ENCODE measurements at regions not wholly inside any gene's neighbourhood (a gene's known extent, or its start where the extent isn't known, plus 50 kb on each side); places are given as distances from the start of the nearest gene placed in this dataset.

- TF ChIP-seq CEBPG (CRISPR knock-in tag; IDR thresholded peaks at IDR 0.05) (no peak), CEBPG (tag; conservative IDR thresholded peaks at IDR 0.05 in 1 of 2, IDR thresholded peaks at IDR 0.05 in 1 of 2) (no peak), ZC3H8 (IDR thresholded peaks at IDR 0.05) (no peak), ZKSCAN1 (IDR thresholded peaks at IDR 0.05; ENCODE audit: low read depth, low read length) (no peak), ELK3 (CRISPR knock-in tag; IDR thresholded peaks at IDR 0.05) (no peak), FOSL1 (tag; conservative IDR thresholded peaks at IDR 0.05) (peak; percentile 72), ZNF354B (CRISPR knock-in tag; IDR thresholded peaks at IDR 0.05) (peak; percentile 66), GTF2E2 (tag; IDR thresholded peaks at IDR 0.05) (no peak), ILF3 (IDR thresholded peaks at IDR 0.05; ENCODE audit: borderline replicate concordance) (no peak), RERE (CRISPR knock-in tag; IDR thresholded peaks at IDR 0.05; ENCODE audit: borderline replicate concordance) (no peak), CHD2 (IDR thresholded peaks at IDR 0.05; ENCODE audit: low read depth, low read length) (no peak), TRIM24 (IDR thresholded peaks at IDR 0.05) (no peak), ZC3H11A (IDR thresholded peaks at IDR 0.05; ENCODE audit: low read depth, low read length) (no peak), CTCFL (IDR thresholded peaks at IDR 0.05; ENCODE audit: borderline replicate concordance, insufficient read depth, low read depth, low read length, poor library complexity, severe bottlenecking) (no peak), NBN (IDR thresholded peaks at IDR 0.05; ENCODE audit: low read depth) (no peak), IRF9 (tag; IDR thresholded peaks at IDR 0.05) (no peak), PTBP1 (IDR thresholded peaks at IDR 0.05; ENCODE audit: low read depth, low read length) (no peak), EWSR1 (IDR thresholded peaks at IDR 0.05; ENCODE audit: borderline replicate concordance, low read depth, partially characterized antibody) (no peak), SMARCC2 (IDR thresholded peaks at IDR 0.05; ENCODE audit: low read depth) (no peak)
These were observed 70.4 kb upstream of the KCNG1 start (continued) for GRCh38 chr20:51093240-51093763.

Data from K562 (cell line).